Neural crest cell (in vitro differentiated cells): ENCODE measurements at regions not wholly inside any gene's neighbourhood (a gene's known extent, or its start where the extent isn't known, plus 50 kb on each side); places are given as distances from the start of the nearest gene placed in this dataset.

ENCODE experiments used
- DNase-seq: peaks from one replicate; pipeline ENCODE4 v3.0.0; 2021; ENCODE audit warnings: low read depth, mixed read lengths, low spot score
- H3K27ac Mint-ChIP-seq: one replicate; pipeline ENCODE4 v1.8.0; 2021; ENCODE audit warnings: mild to moderate bottlenecking, mixed read lengths; ENCODE audit not compliant: unreplicated experiment
- H3K27me3 Mint-ChIP-seq: 2 replicates; pipeline ENCODE4 v1.8.0; 2021; ENCODE audit warnings: low read depth, mild to moderate bottlenecking, mixed read lengths
- H3K36me3 Mint-ChIP-seq: 2 replicates; pipeline ENCODE4 v1.8.0; 2021; ENCODE audit warnings: low read depth, mild to moderate bottlenecking, mixed read lengths
- H3K4me1 Mint-ChIP-seq: 2 replicates; pipeline ENCODE4 v1.8.0; 2021; ENCODE audit warnings: mixed read lengths
- H3K4me3 Mint-ChIP-seq: one replicate; pipeline ENCODE4 v1.8.0; 2021; ENCODE audit warnings: mild to moderate bottlenecking, mixed read lengths
- H3K9me3 Mint-ChIP-seq: 2 replicates; pipeline ENCODE4 v1.8.0; 2021; ENCODE audit warnings: mixed read lengths
- CTCF ChIP-seq: fragments of 200-600 bp; sonication (generic); conservative IDR thresholded peaks from 2 replicates; pipeline ENCODE4 v1.5.0; 2021; ENCODE audit warnings: antibody characterized with exemption, mild to moderate bottlenecking

- no peaks in the 10 kb centered on the region for H3K27me3 Mint-ChIP-seq
- H3K4me1 Mint-ChIP-seq = peaks cover 5% of the 10 kb centered on the region
- H3K4me3 Mint-ChIP-seq = no peak overlapping the region
- H3K36me3 Mint-ChIP-seq = no peaks in the 10 kb centered on the region
- H3K27ac Mint-ChIP-seq = no peak overlapping the region
- H3K9me3 Mint-ChIP-seq = no peaks in the 10 kb centered on the region
- DNase-seq = no peak
- no peak for TF ChIP-seq CTCF
Measured at GRCh38 chr7:118298771-118299170, 74.3 kb downstream of the ANKRD7 start.

- Mint-ChIP-seq H3K9me3 (no peaks in the 10 kb centered on the region), H3K4me3 (no peak overlapping the region), H3K4me1 (peaks cover 5% of the 10 kb centered on the region), H3K27ac (no peak overlapping the region), H3K36me3 (no peaks in the 10 kb centered on the region), H3K27me3 (no peaks in the 10 kb centered on the region)
- no peak for DNase-seq
- TF ChIP-seq CTCF = no peak
Measured at GRCh38 chr7:118300177-118300576, 75.7 kb downstream of the ANKRD7 start.

GRCh38 chr7:118304100-118304499, 79.6 kb downstream of the ANKRD7 start:
- Mint-ChIP-seq H3K27me3 (no peaks in the 10 kb centered on the region), H3K27ac (no peak overlapping the region), H3K4me1 (no peaks in the 10 kb centered on the region), H3K9me3 (peaks cover 3% of the 10 kb centered on the region), H3K4me3 (no peak overlapping the region), H3K36me3 (no peaks in the 10 kb centered on the region)
- DNase-seq = no peak
- TF ChIP-seq CTCF = no peak

GRCh38 chr7:118305671-118306070, 81.2 kb downstream of the ANKRD7 start:
- no peak for TF ChIP-seq CTCF
- Mint-ChIP-seq H3K27ac (no peak overlapping the region), H3K9me3 (peaks cover 12% of the 10 kb centered on the region), H3K4me1 (no peaks in the 10 kb centered on the region), H3K27me3 (no peaks in the 10 kb centered on the region), H3K4me3 (no peak overlapping the region), H3K36me3 (no peaks in the 10 kb centered on the region)
- DNase-seq = no peak

- no peak for DNase-seq
- H3K4me1 Mint-ChIP-seq = no peaks in the 10 kb centered on the region
- TF ChIP-seq CTCF = no peak
- no peak overlapping the region for H3K4me3 Mint-ChIP-seq
- no peak overlapping the region for H3K27ac Mint-ChIP-seq
- no peaks in the 10 kb centered on the region for H3K27me3 Mint-ChIP-seq
- peaks cover 12% of the 10 kb centered on the region for H3K9me3 Mint-ChIP-seq
- H3K36me3 Mint-ChIP-seq = no peaks in the 10 kb centered on the region
Measured at GRCh38 chr7:118306771-118307170, 82.3 kb downstream of the ANKRD7 start.
